ENCODE measurements at regions not wholly inside any gene's neighbourhood (a gene's known extent, or its start where the extent isn't known, plus 50 kb on each side); places are given as distances from the start of the nearest gene placed in this dataset.
"Not testable (repeated sequence)": the region's sequence is repeated elsewhere in the genome, so short reads cannot be mapped to it uniquely, and the experiment has no call there.

DNA sequence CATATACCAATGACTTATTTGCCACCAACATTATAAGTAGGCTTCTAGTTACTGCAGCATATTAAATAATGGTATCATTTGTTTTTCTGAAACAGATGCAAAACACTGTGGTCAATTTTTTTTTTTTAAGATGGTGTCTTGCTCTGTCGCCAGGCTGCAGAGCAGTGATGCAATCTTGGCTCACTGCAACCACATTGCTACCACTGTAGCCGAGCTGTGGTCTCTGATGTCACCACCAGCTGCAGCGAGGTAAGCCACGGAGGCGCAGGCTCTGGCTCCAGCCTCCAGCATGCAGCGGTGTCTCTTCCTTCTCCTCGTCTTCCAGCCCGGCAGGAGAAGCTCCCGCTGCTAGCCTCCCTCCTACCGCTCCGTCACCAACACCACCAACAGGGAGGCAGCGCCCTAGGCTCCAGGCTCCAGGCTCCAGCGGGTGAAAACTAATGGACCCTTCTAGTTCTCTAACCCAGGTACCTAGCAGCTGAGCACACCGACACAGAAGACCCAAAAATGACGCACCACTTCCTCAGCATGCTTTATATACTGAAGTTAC, 840.8 kb downstream of the SPATA31A1 start:
- intact Hi-C loops (cut with DNase I); H3K36me3 ChIP-seq; H3K4me1 ChIP-seq; H3K9me3 ChIP-seq; H3K27ac ChIP-seq; ATAC-seq; H3K4me3 ChIP-seq; H3K27me3 ChIP-seq: not testable (repeated sequence)
- peak; percentile 38 for DNase-seq

DNA sequence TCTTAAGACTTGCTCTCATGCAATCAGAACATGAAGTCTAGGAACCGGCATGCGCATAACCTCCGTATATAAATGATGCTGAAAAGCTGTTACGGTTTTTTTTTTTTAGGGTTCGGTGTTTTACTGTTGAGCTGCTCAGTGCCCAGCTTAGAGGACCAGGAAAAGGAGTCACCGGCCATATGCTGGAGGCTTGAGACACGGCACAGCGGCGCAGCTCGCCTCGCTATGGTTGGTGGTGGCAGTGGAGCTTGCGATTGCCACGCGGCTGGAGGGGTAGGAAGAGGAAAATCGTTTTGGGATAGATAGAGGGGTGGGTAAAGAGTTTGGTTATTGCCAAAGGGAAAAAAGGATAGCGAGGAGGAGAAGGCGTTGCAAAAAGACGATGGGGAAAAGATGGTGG, 841.3 kb downstream of the SPATA31A1 start:
- H3K36me3 ChIP-seq; H3K4me3 ChIP-seq; ATAC-seq; intact Hi-C loops (cut with DNase I); H3K4me1 ChIP-seq; H3K27me3 ChIP-seq; DNase-seq; H3K27ac ChIP-seq; H3K9me3 ChIP-seq: not testable (repeated sequence)

DNA sequence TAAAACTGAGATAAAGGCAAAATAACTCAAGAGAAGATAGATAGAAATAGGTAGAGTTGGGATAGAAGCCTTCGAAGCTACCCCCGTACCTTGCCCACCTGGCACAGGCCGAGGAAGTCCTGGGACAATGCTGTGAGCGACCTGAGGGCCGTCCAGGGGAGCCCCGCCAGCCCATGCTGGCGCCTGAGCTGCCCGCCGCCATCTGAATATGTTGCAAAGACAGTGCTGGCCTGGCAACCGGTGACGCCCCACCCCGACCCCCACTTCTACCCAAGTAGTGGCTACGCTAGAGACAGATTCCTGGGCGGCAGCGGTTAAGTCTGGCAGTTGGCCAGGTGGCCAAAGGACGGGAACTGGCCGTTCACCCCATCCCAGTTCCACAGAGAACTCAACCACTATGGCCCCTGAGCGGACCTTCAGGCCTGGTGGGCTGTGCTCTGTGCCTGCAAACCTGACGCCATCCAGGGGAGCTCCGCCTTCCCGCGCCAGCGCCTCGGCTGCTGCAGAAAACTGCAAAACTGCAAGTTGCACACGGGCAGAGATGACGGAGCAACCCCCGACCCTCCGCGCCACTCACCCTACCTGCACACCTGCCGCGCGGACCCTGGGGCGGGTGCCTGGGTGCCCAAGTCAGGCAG, 866.2 kb downstream of the SPATA31A1 start:
- ATAC-seq; H3K4me1 ChIP-seq; H3K9me3 ChIP-seq; H3K27me3 ChIP-seq; H3K4me3 ChIP-seq; intact Hi-C loops (cut with DNase I); DNase-seq; H3K36me3 ChIP-seq; H3K27ac ChIP-seq: not testable (repeated sequence)

DNA sequence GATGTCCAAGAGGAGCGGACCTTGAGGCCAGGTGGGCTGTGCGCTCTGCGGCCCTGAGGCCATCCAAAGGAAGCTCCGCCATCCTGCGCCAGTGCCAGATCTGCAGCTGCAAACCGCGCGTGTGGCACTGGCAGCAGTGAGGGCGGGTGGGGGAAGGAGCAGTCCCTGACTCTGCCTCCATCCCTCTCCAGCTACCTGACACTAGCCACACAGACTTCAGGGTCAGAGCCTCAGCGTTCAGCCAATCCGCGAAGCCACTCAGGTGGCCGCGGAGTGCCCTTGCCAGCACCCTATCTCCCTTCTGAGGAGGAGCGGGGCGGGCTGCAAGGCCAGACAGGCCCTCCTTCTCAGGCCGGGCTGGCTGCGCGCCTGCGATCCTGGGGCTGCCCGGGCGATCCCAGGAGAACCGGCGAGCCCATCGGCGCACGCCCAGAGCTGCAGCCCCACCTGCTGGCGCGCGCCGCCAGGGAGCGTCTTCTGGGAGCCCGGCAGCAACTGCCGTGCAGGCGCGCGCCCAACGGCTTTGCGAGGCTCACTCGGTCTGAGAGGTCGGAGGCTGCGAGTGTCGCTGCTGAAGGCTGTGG, 867.2 kb downstream of the SPATA31A1 start:
- H3K27ac ChIP-seq; H3K4me1 ChIP-seq; H3K36me3 ChIP-seq; H3K9me3 ChIP-seq; intact Hi-C loops (cut with DNase I); H3K27me3 ChIP-seq; H3K4me3 ChIP-seq: not testable (repeated sequence)
- peak; percentile 63 for ATAC-seq
- DNase-seq: peak; percentile 69
- TF ChIP-seq, protein P1, sequence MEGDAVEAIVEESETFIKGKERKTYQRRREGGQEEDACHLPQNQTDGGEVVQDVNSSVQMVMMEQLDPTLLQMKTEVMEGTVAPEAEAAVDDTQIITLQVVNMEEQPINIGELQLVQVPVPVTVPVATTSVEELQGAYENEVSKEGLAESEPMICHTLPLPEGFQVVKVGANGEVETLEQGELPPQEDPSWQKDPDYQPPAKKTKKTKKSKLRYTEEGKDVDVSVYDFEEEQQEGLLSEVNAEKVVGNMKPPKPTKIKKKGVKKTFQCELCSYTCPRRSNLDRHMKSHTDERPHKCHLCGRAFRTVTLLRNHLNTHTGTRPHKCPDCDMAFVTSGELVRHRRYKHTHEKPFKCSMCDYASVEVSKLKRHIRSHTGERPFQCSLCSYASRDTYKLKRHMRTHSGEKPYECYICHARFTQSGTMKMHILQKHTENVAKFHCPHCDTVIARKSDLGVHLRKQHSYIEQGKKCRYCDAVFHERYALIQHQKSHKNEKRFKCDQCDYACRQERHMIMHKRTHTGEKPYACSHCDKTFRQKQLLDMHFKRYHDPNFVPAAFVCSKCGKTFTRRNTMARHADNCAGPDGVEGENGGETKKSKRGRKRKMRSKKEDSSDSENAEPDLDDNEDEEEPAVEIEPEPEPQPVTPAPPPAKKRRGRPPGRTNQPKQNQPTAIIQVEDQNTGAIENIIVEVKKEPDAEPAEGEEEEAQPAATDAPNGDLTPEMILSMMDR (IDR thresholded peaks at IDR 0.05): peak; percentile 21

DNA sequence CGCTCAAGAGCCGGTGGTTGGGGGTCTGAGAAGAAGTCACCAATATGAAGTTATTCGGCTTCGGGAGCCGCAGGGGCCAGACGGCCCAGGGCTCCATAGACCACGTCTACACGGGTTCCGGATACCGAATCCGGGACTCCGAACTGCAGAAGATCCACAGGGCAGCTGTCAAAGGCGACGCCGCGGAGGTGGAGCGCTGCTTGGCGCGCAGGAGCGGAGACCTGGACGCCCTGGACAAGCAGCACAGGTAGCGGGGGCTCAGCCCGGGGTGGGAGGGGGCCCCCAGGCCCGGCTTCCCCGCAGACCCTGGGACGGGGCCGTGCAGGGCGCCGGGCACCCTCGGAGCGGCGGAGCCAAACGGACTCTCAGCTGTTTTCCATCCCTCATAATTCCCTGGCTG, 867.9 kb downstream of the SPATA31A1 start:
- H3K36me3 ChIP-seq; intact Hi-C loops (cut with DNase I); H3K27me3 ChIP-seq; ATAC-seq; H3K9me3 ChIP-seq; H3K4me1 ChIP-seq; H3K27ac ChIP-seq; H3K4me3 ChIP-seq: not testable (repeated sequence)
- DNase-seq: peak; percentile 61
